ENCODE measurements at regions not wholly inside any gene's neighbourhood (a gene's known extent, or its start where the extent isn't known, plus 50 kb on each side); places are given as distances from the start of the nearest gene placed in this dataset.

DNA sequence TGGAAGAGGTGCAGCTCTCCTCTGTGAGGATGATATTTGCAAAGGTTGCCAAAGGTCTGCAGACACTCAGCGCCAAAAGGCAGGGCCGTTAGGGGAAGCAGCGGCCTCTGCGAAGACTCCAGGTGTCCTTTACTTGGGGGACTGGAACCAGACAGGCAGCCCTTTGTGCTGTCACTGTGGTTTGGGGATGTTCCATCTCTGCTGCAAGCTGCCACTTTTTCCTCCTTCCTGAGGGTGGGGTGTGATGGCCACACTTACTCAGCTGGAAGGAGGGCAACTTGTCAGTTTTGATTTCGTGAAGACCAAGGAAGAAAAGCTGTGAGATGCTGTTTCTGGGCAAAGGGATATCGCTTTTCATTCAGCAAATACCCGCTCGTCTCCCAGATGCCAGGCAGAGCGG, 96.5 kb upstream of the PRR5 start:
- Mint-ChIP-seq H3K27ac (no peak overlapping the region), H3K27me3 (ENCODE audit: low read depth) (peaks cover 30% of the 10 kb centered on the region), H3K4me3 (no peak overlapping the region), H3K9me3 (peaks cover 5% of the 10 kb centered on the region), H3K36me3 (ENCODE audit: low read depth) (peaks cover 3% of the 10 kb centered on the region), H3K4me1 (peaks cover 27% of the 10 kb centered on the region)
- TF ChIP-seq, protein P1, sequence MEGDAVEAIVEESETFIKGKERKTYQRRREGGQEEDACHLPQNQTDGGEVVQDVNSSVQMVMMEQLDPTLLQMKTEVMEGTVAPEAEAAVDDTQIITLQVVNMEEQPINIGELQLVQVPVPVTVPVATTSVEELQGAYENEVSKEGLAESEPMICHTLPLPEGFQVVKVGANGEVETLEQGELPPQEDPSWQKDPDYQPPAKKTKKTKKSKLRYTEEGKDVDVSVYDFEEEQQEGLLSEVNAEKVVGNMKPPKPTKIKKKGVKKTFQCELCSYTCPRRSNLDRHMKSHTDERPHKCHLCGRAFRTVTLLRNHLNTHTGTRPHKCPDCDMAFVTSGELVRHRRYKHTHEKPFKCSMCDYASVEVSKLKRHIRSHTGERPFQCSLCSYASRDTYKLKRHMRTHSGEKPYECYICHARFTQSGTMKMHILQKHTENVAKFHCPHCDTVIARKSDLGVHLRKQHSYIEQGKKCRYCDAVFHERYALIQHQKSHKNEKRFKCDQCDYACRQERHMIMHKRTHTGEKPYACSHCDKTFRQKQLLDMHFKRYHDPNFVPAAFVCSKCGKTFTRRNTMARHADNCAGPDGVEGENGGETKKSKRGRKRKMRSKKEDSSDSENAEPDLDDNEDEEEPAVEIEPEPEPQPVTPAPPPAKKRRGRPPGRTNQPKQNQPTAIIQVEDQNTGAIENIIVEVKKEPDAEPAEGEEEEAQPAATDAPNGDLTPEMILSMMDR (IDR thresholded peaks at IDR 0.05; ENCODE audit: unreplicated experiment in 3 of 3) = no peak

DNA sequence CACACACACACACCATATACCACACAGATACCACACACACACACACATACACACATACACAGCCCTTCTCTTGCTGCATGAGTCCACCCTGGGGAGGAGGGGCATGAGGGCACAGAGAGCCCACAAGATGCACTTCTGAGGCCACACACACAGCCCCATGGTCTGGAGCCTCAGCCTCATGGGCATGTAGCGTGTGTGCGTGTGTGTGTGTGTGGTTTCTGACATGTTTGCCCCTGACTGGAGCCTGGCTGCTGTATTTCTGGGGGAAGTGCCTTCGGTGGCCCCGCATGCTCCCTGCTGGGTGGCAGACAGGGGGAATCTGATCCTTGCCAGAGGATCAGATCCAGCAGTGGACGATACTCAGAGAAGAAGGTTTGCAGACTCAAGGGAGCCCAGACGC, 97.0 kb upstream of the PRR5 start:
- TF ChIP-seq, protein P1 (IDR thresholded peaks at IDR 0.05; ENCODE audit: unreplicated experiment in 3 of 3) = no peak
- Mint-ChIP-seq H3K36me3 (ENCODE audit: low read depth) (peaks cover 3% of the 10 kb centered on the region), H3K27me3 (ENCODE audit: low read depth) (peaks cover 33% of the 10 kb centered on the region), H3K27ac (peak overlapping the region in 1 of 3 experiments; percentile 5), H3K9me3 (peaks cover 3% of the 10 kb centered on the region), H3K4me1 (peaks cover 27% of the 10 kb centered on the region), H3K4me3 (no peak overlapping the region)

DNA sequence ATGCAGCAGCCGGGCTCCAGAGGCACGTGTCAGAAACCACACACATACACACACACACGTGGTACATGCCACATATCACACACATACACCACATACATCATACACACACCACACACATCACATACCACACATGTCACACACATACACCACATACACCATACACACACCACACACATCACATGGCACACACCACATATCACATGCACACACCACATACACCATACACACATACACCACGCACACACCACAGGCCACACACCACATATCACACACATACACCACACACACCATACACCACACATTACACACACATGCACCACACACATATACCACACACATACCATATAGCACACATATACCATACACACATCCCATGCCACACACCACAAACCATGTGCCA, 97.5 kb upstream of the PRR5 start:
- peaks cover 33% of the 10 kb centered on the region for H3K27me3 Mint-ChIP-seq (ENCODE audit: low read depth)
- peaks cover under 1% of the 10 kb centered on the region for H3K9me3 Mint-ChIP-seq
- peaks cover 3% of the 10 kb centered on the region for H3K36me3 Mint-ChIP-seq (ENCODE audit: low read depth)
- H3K4me1 Mint-ChIP-seq = peaks cover 27% of the 10 kb centered on the region
- TF ChIP-seq, protein P1 (IDR thresholded peaks at IDR 0.05; ENCODE audit: unreplicated experiment in 3 of 3) = no peak
- H3K4me3 Mint-ChIP-seq = no peak overlapping the region
- peak overlapping the region in 1 of 3 experiments; percentile 5 for H3K27ac Mint-ChIP-seq

DNA sequence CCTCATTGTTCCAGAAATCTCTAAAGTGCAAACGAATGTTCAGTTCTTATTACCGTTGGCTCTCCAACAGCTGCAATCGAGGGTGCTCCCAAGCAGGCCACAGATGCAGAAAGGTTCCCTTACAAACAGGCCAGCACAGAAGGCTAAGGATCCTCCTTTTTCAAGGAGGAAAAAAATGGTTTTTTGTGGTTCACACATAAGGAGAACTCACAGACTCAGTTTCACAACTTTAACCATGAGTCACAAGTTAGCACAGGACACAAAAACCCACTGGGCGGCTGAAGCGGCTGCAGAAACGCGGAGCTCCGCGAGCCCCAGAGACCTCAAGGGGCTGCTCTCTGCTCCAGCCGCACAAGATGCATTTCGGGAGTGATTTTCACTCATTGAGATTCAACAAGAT, 98.2 kb upstream of the PRR5 start:
- H3K4me1 Mint-ChIP-seq = peaks cover 23% of the 10 kb centered on the region
- H3K36me3 Mint-ChIP-seq (ENCODE audit: low read depth) = peaks cover 3% of the 10 kb centered on the region
- H3K27me3 Mint-ChIP-seq (ENCODE audit: low read depth) = peaks cover 33% of the 10 kb centered on the region
- TF ChIP-seq, protein P1 (IDR thresholded peaks at IDR 0.05; ENCODE audit: unreplicated experiment in 3 of 3) = no peak
- H3K27ac Mint-ChIP-seq = no peak overlapping the region
- H3K9me3 Mint-ChIP-seq = no peaks in the 10 kb centered on the region
- no peak overlapping the region for H3K4me3 Mint-ChIP-seq

DNA sequence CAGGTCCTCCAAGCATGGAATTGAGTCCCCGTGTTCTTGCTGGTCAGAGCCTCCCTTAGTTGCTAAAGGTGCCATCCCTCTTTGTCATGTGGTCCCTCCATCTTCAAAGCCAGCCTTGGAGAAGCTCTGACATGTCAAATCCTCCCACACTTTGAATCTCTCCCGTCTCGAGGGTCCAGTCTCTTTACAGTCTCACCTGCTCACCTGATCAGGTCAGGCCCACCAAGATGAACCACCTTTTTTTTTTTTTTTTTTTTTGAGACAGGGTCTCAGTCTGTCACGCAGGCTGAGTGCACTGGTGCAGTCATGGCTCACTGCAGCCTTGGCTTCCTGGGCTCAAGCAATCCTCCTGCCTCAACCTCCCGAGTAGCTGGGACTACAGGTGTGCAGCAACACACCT, 100.3 kb upstream of the PRR5 start:
- Mint-ChIP-seq H3K36me3 (ENCODE audit: low read depth) (peaks cover 3% of the 10 kb centered on the region), H3K4me3 (no peak overlapping the region), H3K27ac (no peak overlapping the region), H3K4me1 (peaks cover 34% of the 10 kb centered on the region), H3K27me3 (ENCODE audit: low read depth) (peaks cover 38% of the 10 kb centered on the region), H3K9me3 (no peaks in the 10 kb centered on the region)
- TF ChIP-seq, protein P1 (IDR thresholded peaks at IDR 0.05; ENCODE audit: unreplicated experiment in 3 of 3) = no peak

DNA sequence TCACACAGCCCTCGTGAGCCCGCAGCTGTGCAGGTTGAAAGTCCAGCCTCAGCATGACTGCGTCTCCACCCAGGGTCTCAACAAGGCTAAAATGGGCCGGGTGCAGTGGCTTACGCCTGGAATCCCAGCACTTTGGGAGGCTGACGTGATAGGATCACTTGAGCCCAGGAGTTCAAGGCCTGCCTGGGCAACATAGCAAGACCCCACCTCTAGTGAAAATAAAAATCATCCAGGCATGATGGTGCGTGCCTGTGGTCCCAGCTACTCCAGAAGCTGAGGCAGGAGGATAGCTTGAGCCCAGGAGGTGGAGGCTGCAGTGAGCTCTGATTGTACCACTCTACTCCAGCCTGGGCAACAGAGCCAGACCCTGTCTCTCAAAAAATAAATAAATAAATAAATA, 100.8 kb upstream of the PRR5 start:
- TF ChIP-seq, protein P1 (IDR thresholded peaks at IDR 0.05; ENCODE audit: unreplicated experiment in 3 of 3) = no peak
- peaks cover 37% of the 10 kb centered on the region for H3K27me3 Mint-ChIP-seq (ENCODE audit: low read depth)
- no peak overlapping the region for H3K4me3 Mint-ChIP-seq
- H3K9me3 Mint-ChIP-seq = no peaks in the 10 kb centered on the region
- no peak overlapping the region for H3K27ac Mint-ChIP-seq
- peaks cover 38% of the 10 kb centered on the region for H3K4me1 Mint-ChIP-seq
- peaks cover 3% of the 10 kb centered on the region for H3K36me3 Mint-ChIP-seq (ENCODE audit: low read depth)

Data from nephron (organoid).